ENCODE measurements at regions not wholly inside any gene's neighbourhood (a gene's known extent, or its start where the extent isn't known, plus 50 kb on each side); places are given as distances from the start of the nearest gene placed in this dataset.

DNA sequence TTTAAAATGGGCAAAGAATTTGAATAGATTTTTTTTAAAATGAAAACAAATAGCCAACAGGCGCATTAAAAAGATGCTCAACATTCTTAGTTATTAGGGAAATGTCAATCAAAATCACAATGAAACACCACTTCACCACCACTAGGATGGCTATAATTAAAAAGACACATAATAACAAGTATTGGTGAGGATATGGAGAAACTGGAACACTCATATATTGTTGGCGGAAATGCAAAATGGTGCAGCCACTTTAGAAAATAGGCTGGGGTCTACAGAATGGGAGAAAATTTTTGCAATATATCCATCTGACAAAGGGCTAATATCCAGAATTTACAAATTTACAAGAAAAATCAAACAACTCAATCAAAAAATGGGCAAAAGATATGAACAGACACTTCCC is 107.8 kb upstream of the FOXD3 start:
- no peak for TF ChIP-seq CTCF (IDR thresholded peaks at IDR 0.05)
- TF ChIP-seq POLR2A (IDR thresholded peaks at IDR 0.05): no peak
